Type B pancreatic cell (in vitro differentiated cells): ENCODE measurements at regions not wholly inside any gene's neighbourhood (a gene's known extent, or its start where the extent isn't known, plus 50 kb on each side); places are given as distances from the start of the nearest gene placed in this dataset.
"Not testable (repeated sequence)": the region's sequence is repeated elsewhere in the genome, so short reads cannot be mapped to it uniquely, and the experiment has no call there.

Experiments
- DNase-seq: peaks from one replicate; pipeline ENCODE4 v3.0.0; 2021; ENCODE audit warnings: mixed read lengths; ENCODE audit not compliant: unreplicated experiment; ENCODE audit errors: extremely low spot score
- H3K27ac Mint-ChIP-seq: 2 replicates; pipeline ENCODE4 v1.8.0; 2021; ENCODE audit warnings: mild to moderate bottlenecking, mixed read lengths
- H3K27me3 Mint-ChIP-seq: 2 replicates; pipeline ENCODE4 v1.8.0; 2021; ENCODE audit warnings: mixed read lengths
- H3K36me3 Mint-ChIP-seq: 2 replicates; pipeline ENCODE4 v1.8.0; 2021; ENCODE audit warnings: mixed read lengths
- H3K4me1 Mint-ChIP-seq: one replicate; pipeline ENCODE4 v1.8.0; 2021; ENCODE audit warnings: mixed read lengths; ENCODE audit not compliant: unreplicated experiment
- H3K4me3 Mint-ChIP-seq: 2 replicates; pipeline ENCODE4 v1.8.0; 2021; ENCODE audit warnings: mild to moderate bottlenecking, mixed read lengths
- H3K9me3 Mint-ChIP-seq: 2 replicates; pipeline ENCODE4 v1.8.0; 2021; ENCODE audit warnings: mixed read lengths
- CTCF ChIP-seq: fragments of 200-600 bp; sonication (generic); conservative IDR thresholded peaks from 2 replicates; pipeline ENCODE4 v1.5.0; 2021; ENCODE audit warnings: antibody characterized with exemption, mild to moderate bottlenecking

- Mint-ChIP-seq H3K27me3 (no peaks in the 10 kb centered on the region), H3K27ac (no peak overlapping the region), H3K9me3 (no peaks in the 10 kb centered on the region), H3K4me3 (no peak overlapping the region), H3K4me1 (no peaks in the 10 kb centered on the region), H3K36me3 (no peaks in the 10 kb centered on the region)
- TF ChIP-seq CTCF = no peak
- no peak for DNase-seq
Measured at GRCh38 chrX:20693078-20693477, 426.4 kb upstream of the RPS6KA3 start.

- peaks cover 3% of the 10 kb centered on the region for H3K27me3 Mint-ChIP-seq
- H3K27ac Mint-ChIP-seq = no peak overlapping the region
- no peak for TF ChIP-seq CTCF
- no peak overlapping the region for H3K4me3 Mint-ChIP-seq
- no peaks in the 10 kb centered on the region for H3K9me3 Mint-ChIP-seq
- H3K4me1 Mint-ChIP-seq = no peaks in the 10 kb centered on the region
- no peaks in the 10 kb centered on the region for H3K36me3 Mint-ChIP-seq
- DNase-seq = no peak
Measured at GRCh38 chrX:20686256-20686655, 419.5 kb upstream of the RPS6KA3 start.

GRCh38 chrX:20685652-20686051, 418.9 kb upstream of the RPS6KA3 start:
- no peak for TF ChIP-seq CTCF
- DNase-seq = no peak
- H3K4me1 Mint-ChIP-seq = no peaks in the 10 kb centered on the region
- no peak overlapping the region for H3K4me3 Mint-ChIP-seq
- peaks cover 3% of the 10 kb centered on the region for H3K27me3 Mint-ChIP-seq
- no peak overlapping the region for H3K27ac Mint-ChIP-seq
- no peaks in the 10 kb centered on the region for H3K9me3 Mint-ChIP-seq
- H3K36me3 Mint-ChIP-seq = no peaks in the 10 kb centered on the region

- no peak for TF ChIP-seq CTCF
- Mint-ChIP-seq H3K27ac (no peak overlapping the region), H3K4me1 (no peaks in the 10 kb centered on the region), H3K4me3 (no peak overlapping the region), H3K27me3 (peaks cover 3% of the 10 kb centered on the region), H3K9me3 (no peaks in the 10 kb centered on the region), H3K36me3 (no peaks in the 10 kb centered on the region)
- no peak for DNase-seq
Measured at GRCh38 chrX:20681683-20682082, 415.0 kb upstream of the RPS6KA3 start.

GRCh38 chrX:20680998-20681397, 414.3 kb upstream of the RPS6KA3 start:
- no peaks in the 10 kb centered on the region for H3K36me3 Mint-ChIP-seq
- H3K27me3 Mint-ChIP-seq = peaks cover 3% of the 10 kb centered on the region
- no peaks in the 10 kb centered on the region for H3K4me1 Mint-ChIP-seq
- TF ChIP-seq CTCF = peak; percentile 53
- H3K4me3 Mint-ChIP-seq = no peak overlapping the region
- no peak for DNase-seq
- no peaks in the 10 kb centered on the region for H3K9me3 Mint-ChIP-seq
- no peak overlapping the region for H3K27ac Mint-ChIP-seq

GRCh38 chrX:20672476-20672875, 405.8 kb upstream of the RPS6KA3 start:
- DNase-seq = no peak
- H3K9me3 Mint-ChIP-seq = no peaks in the 10 kb centered on the region
- H3K27me3 Mint-ChIP-seq = no peaks in the 10 kb centered on the region
- no peaks in the 10 kb centered on the region for H3K36me3 Mint-ChIP-seq
- peaks cover 4% of the 10 kb centered on the region for H3K4me1 Mint-ChIP-seq
- no peak for TF ChIP-seq CTCF
- no peak overlapping the region for H3K4me3 Mint-ChIP-seq
- no peak overlapping the region for H3K27ac Mint-ChIP-seq

GRCh38 chrX:20671746-20672145, 405.0 kb upstream of the RPS6KA3 start:
- H3K27ac Mint-ChIP-seq = peak overlapping the region; percentile 44
- not testable (repeated sequence) for H3K4me3 Mint-ChIP-seq, H3K36me3 Mint-ChIP-seq, H3K27me3 Mint-ChIP-seq, H3K4me1 Mint-ChIP-seq, DNase-seq, H3K9me3 Mint-ChIP-seq
